Ishikawa (cell line): ENCODE measurements at regions not wholly inside any gene's neighbourhood (a gene's known extent, or its start where the extent isn't known, plus 50 kb on each side); places are given as distances from the start of the nearest gene placed in this dataset.

Source experiments
- CREB1 ChIP-seq: IDR thresholded peaks from 2 replicates; pipeline ENCODE4 v1.6.1; 2012; ENCODE audit warnings: low read depth
- EGR1 ChIP-seq: IDR thresholded peaks from 2 replicates; pipeline ENCODE4 v1.6.1; 2012
- EP300 ChIP-seq: IDR thresholded peaks from 2 replicates; pipeline ENCODE4 v1.6.1; 2012; ENCODE audit warnings: borderline replicate concordance
- MAX ChIP-seq: IDR thresholded peaks from 2 replicates; pipeline ENCODE4 v1.6.1; 2012
- NFIC ChIP-seq: IDR thresholded peaks from 2 replicates; pipeline ENCODE4 v1.6.1; 2012
- RAD21 ChIP-seq: IDR thresholded peaks from 2 replicates; pipeline ENCODE4 v1.6.1; 2012; ENCODE audit warnings: low read depth
- REST ChIP-seq: IDR thresholded peaks from 2 replicates; pipeline ENCODE4 v1.6.1; 2012; ENCODE audit warnings: low read depth, mild to moderate bottlenecking
- TAF1 ChIP-seq: IDR thresholded peaks from 2 replicates; pipeline ENCODE4 v1.6.1; 2012; ENCODE audit warnings: low read depth, mild to moderate bottlenecking
- TCF12 ChIP-seq: IDR thresholded peaks from 2 replicates; pipeline ENCODE4 v1.6.1; 2012; ENCODE audit warnings: low read depth
- TEAD4 ChIP-seq: IDR thresholded peaks from 2 replicates; pipeline ENCODE4 v1.6.1; 2012
- USF1 ChIP-seq: IDR thresholded peaks from 2 replicates; pipeline ENCODE4 v1.6.1; 2012
- YY1 ChIP-seq: IDR thresholded peaks from 2 replicates; pipeline ENCODE4 v1.6.1; 2012; ENCODE audit warnings: low read depth
- ZBTB7A ChIP-seq: IDR thresholded peaks from 2 replicates; pipeline ENCODE4 v1.6.1; 2012; ENCODE audit warnings: low read depth

- TF ChIP-seq EP300 (no peak), REST (no peak), TAF1 (no peak), MAX (no peak), CREB1 (no peak), ZBTB7A (no peak), RAD21 (no peak), USF1 (no peak), EGR1 (no peak), NFIC (no peak), TCF12 (no peak), YY1 (no peak), TEAD4 (no peak)
Observed at GRCh38 chr5:37915097-37915736, 75.4 kb upstream of the GDNF start.
